Testis (tissue), 2 donors: ENCODE measurements at regions not wholly inside any gene's neighbourhood (a gene's known extent, or its start where the extent isn't known, plus 50 kb on each side); places are given as distances from the start of the nearest gene placed in this dataset.

Source experiments
- CTCF ChIP-seq, 3 experiments: fragments of 450-650 bp in 2 of 3; fragments of 200-600 bp in 1 of 3; sonication (generic) in 1 of 3; IDR thresholded peaks; one replicate each; pipeline ENCODE4 v1.5.1; 2016 to 2019; ENCODE audit warnings: antibody characterized with exemption in 3 of 3, mild to moderate bottlenecking in 2 of 3, moderate library complexity in 1 of 3
- POLR2A ChIP-seq: fragments of 450-650 bp; IDR thresholded peaks from one replicate; pipeline ENCODE4 v1.6.1; 2017; ENCODE audit warnings: antibody characterized with exemption, mild to moderate bottlenecking, moderate library complexity

GRCh38 chr17:51419476-51419875, 159.1 kb downstream of the UTP18 start:
- TF ChIP-seq CTCF (IDR thresholded peaks at IDR 0.05): no peak
- TF ChIP-seq POLR2A: no peak
